ENCODE measurements at regions not wholly inside any gene's neighbourhood (a gene's known extent, or its start where the extent isn't known, plus 50 kb on each side); places are given as distances from the start of the nearest gene placed in this dataset.

DNA sequence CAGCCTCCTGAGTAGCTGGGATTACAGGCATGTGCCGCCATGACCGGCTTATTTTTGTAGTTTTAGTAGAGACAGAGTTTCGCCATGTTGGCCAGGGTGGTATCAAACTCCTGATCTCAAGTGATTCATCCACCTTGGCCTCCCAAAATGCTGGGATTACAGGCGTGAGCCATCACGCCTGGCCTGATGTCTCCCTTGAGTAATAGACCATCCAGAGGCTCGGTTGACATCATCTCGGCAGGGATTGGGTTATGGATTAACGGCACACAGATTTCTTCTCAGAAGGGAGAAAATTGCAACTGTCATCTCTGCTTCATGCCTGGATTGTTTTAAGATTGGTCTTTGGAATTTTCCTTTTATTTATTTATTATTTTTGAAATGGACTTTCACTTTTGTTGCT is 239.2 kb upstream of the LARGE1 start:
- no peak for TF ChIP-seq CTCF (conservative IDR thresholded peaks at IDR 0.05; ENCODE audit: control insufficient read depth, insufficient read depth, low read depth, low read length)

DNA sequence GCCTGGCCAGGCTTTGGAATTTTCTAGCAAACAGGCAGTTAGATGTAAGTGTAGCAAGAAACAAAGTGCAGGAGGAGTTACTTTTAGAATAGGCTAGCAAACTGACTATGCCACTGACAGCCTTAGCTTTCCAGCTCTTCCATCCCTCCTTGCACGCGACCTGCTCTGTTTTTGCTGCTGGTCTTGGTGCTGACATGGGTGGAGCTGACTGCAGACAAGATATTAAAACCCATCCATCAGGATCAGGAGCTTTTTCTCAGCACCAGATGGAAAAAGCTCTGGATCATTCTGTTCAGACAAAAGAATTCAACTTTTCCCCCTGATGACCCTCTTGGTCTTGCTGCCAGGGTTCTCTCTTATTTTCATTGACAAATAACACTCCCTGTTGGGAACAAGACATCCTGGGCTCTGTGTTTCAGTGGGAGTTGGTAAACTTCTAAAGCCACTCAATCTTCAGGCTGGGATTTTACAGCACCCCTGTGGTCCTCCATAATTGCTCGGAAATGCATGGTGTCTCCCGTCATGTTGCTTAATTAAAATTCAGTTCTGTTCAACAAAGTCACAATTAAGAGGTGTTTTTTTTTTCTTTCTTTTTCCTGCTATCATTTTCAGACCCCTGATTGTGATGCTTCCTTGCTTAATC is 240.0 kb upstream of the LARGE1 start:
- TF ChIP-seq CTCF (conservative IDR thresholded peaks at IDR 0.05; ENCODE audit: control insufficient read depth, insufficient read depth, low read depth, low read length): no peak
- no peak overlapping the region for H3K4me3 ChIP-seq (ENCODE audit: control insufficient read depth, low read depth, low read length)
- no peak for DNase-seq (ENCODE audit: low read depth)

More for the DNA sequence above, 239.2 kb upstream of the LARGE1 start:
- no peak for DNase-seq (ENCODE audit: low read depth)
- no peak overlapping the region for H3K4me3 ChIP-seq (ENCODE audit: control insufficient read depth, low read depth, low read length)

- no peak for DNase-seq (ENCODE audit: low read depth)
- H3K4me3 ChIP-seq (ENCODE audit: control insufficient read depth, low read depth, low read length): no peak overlapping the region
- no peak for TF ChIP-seq CTCF (conservative IDR thresholded peaks at IDR 0.05; ENCODE audit: control insufficient read depth, insufficient read depth, low read depth, low read length)
Measured at GRCh38 chr22:34161431-34162123, 241.3 kb upstream of the LARGE1 start.

- no peak for TF ChIP-seq CTCF (conservative IDR thresholded peaks at IDR 0.05; ENCODE audit: control insufficient read depth, insufficient read depth, low read depth, low read length)
- DNase-seq (ENCODE audit: low read depth): no peak
- H3K4me3 ChIP-seq (ENCODE audit: control insufficient read depth, low read depth, low read length): no peak overlapping the region
Measured at GRCh38 chr22:34198976-34199375, 278.7 kb upstream of the LARGE1 start.

DNA sequence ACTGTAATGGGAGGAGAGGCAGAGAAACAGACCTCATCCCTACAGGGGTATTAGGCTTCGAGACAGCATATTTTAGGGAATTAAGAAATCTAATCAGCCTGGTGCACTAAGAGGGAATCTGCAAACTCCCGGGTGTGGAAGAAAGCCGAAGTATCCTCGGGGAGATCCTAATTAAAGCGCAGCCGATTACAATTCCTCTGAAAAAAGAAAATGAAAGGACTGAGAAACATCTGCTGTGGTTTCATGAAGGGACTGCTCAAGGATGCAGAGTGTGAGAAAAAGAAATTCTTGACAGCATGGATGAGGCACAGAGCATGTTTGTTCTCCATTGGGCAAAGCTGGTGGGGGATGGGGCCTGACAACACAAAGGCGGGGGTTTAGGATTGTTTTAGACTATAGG is 290.0 kb upstream of the LARGE1 start:
- TF ChIP-seq CTCF (conservative IDR thresholded peaks at IDR 0.05; ENCODE audit: control insufficient read depth, insufficient read depth, low read depth, low read length): no peak
- DNase-seq (ENCODE audit: low read depth): no peak
- no peak overlapping the region for H3K4me3 ChIP-seq (ENCODE audit: control insufficient read depth, low read depth, low read length)

DNA sequence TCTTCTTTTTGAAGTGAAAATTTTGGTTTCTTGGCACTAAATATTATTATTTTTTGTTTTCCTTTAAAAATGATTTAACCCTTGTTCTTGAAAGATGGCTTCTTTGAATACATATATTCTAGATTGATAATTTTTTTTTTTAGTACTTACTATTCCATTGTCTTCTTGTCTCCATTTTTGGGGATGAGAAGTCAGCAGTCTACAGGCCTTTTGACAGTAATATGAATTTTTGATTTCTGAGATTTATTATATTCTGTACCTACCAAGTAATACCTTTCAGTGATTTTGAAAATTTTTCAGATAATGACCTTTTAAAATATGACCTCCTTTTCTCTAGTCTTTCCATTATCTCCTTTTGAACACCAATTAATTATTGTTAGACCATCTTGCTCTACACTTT is 294.1 kb upstream of the LARGE1 start:
- TF ChIP-seq CTCF (conservative IDR thresholded peaks at IDR 0.05; ENCODE audit: control insufficient read depth, insufficient read depth, low read depth, low read length): no peak
- no peak for DNase-seq (ENCODE audit: low read depth)
- no peak overlapping the region for H3K4me3 ChIP-seq (ENCODE audit: control insufficient read depth, low read depth, low read length)
